OCI-LY1 (cell line): ENCODE measurements at regions not wholly inside any gene's neighbourhood (a gene's known extent, or its start where the extent isn't known, plus 50 kb on each side); places are given as distances from the start of the nearest gene placed in this dataset.

Experiments used
- EZH2 ChIP-seq: fragments of 200-600 bp; sonication (generic), shearing (Covaris generic); IDR thresholded peaks from 2 replicates; pipeline ENCODE4 v1.8.0; 2017; ENCODE audit warnings: borderline replicate concordance, mixed run types, mild to moderate bottlenecking, antibody characterized with exemption, low read length, moderate library complexity, mixed read lengths
- TF ChIP-seq, protein P1 (sequence below): fragments of 200-600 bp; sonication (generic), shearing (Covaris generic); IDR thresholded peaks from 2 replicates; pipeline ENCODE4 v1.5.1; 2017; ENCODE audit warnings: mild to moderate bottlenecking, antibody characterized with exemption, low read length, moderate library complexity, mixed read lengths

DNA sequence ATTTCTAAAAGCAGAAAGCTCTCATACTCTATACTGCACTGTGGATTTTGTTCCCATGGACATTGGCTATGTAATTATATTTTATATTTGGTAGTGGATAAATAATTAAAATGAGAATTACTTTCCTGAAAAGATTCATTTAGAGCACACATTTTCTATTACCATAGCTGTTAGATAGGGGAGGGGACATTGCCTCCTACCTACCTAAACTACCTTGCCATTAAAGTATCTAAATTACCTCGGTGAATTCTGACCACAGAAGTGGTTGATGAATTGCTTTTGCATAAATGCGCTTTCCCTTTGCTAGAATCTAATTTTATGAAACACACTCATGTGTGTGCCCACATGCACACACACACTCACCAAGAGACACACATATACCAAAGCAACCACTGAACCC, 329.1 kb downstream of the MTX2 start:
- TF ChIP-seq, protein P1, sequence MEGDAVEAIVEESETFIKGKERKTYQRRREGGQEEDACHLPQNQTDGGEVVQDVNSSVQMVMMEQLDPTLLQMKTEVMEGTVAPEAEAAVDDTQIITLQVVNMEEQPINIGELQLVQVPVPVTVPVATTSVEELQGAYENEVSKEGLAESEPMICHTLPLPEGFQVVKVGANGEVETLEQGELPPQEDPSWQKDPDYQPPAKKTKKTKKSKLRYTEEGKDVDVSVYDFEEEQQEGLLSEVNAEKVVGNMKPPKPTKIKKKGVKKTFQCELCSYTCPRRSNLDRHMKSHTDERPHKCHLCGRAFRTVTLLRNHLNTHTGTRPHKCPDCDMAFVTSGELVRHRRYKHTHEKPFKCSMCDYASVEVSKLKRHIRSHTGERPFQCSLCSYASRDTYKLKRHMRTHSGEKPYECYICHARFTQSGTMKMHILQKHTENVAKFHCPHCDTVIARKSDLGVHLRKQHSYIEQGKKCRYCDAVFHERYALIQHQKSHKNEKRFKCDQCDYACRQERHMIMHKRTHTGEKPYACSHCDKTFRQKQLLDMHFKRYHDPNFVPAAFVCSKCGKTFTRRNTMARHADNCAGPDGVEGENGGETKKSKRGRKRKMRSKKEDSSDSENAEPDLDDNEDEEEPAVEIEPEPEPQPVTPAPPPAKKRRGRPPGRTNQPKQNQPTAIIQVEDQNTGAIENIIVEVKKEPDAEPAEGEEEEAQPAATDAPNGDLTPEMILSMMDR: no peak
- TF ChIP-seq EZH2: no peak
